GM12873 (cell line): ENCODE measurements at regions not wholly inside any gene's neighbourhood (a gene's known extent, or its start where the extent isn't known, plus 50 kb on each side); places are given as distances from the start of the nearest gene placed in this dataset.

ENCODE experiments used
- TF ChIP-seq, protein P1 (sequence below): IDR thresholded peaks from 2 replicates; pipeline ENCODE4 v1.5.1; 2012; ENCODE audit warnings: low read depth, mild to moderate bottlenecking, moderate library complexity, low read length, control low read depth; ENCODE audit not compliant: insufficient read depth; ENCODE audit errors: missing control alignments

DNA sequence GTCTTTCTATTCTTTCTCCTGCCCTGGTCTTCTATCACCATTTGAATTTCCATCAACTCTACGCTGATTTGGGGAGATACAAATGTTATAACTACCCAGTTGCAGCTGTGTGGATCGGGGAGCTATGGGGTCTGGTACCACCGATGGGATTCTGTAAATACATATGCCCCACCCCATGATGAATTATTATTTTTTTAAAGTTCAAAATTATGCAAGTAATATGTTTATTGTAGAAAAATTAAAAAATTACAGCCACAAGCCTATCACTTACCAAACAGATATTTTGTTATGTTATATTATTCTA is 52.4 kb upstream of the CLMP start:
- TF ChIP-seq, protein P1, sequence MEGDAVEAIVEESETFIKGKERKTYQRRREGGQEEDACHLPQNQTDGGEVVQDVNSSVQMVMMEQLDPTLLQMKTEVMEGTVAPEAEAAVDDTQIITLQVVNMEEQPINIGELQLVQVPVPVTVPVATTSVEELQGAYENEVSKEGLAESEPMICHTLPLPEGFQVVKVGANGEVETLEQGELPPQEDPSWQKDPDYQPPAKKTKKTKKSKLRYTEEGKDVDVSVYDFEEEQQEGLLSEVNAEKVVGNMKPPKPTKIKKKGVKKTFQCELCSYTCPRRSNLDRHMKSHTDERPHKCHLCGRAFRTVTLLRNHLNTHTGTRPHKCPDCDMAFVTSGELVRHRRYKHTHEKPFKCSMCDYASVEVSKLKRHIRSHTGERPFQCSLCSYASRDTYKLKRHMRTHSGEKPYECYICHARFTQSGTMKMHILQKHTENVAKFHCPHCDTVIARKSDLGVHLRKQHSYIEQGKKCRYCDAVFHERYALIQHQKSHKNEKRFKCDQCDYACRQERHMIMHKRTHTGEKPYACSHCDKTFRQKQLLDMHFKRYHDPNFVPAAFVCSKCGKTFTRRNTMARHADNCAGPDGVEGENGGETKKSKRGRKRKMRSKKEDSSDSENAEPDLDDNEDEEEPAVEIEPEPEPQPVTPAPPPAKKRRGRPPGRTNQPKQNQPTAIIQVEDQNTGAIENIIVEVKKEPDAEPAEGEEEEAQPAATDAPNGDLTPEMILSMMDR = no peak

DNA sequence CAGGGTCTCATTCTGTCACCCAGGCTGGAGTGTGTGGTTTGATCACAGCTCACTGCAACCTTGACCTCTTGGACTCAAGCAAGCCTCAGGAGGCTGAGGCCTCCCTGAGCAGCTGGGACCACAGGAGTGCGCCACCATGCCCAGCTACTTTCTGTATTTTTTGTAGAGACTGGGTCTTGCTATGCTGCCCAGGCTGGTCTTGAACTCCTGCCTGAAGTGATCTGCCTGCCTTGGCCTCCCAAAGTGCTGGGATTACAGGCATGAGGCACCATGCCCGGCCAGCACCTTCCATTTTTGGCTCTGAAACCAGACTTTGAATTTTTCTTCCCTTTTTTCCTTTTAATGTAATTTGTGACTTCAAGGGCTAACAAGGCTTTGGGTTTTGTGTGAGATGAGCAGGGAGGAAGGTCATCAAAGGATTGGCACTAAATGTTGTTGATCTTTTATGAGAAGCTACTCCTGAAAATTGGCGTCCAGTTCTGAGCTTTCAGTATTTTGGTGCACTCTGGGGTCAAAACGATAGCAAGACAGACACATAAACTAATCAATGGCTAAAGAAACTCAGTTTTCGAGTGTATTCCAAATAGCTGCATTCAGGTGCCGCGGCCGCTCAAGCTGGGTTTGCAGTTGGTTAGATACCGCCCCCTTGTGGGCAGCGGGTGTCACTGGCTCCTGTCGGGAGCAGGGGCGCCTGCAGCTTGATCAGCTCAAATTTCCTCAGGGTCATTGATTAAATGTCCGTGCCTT is 51.9 kb upstream of the CLMP start:
- TF ChIP-seq, protein P1 = peak; percentile 97

DNA sequence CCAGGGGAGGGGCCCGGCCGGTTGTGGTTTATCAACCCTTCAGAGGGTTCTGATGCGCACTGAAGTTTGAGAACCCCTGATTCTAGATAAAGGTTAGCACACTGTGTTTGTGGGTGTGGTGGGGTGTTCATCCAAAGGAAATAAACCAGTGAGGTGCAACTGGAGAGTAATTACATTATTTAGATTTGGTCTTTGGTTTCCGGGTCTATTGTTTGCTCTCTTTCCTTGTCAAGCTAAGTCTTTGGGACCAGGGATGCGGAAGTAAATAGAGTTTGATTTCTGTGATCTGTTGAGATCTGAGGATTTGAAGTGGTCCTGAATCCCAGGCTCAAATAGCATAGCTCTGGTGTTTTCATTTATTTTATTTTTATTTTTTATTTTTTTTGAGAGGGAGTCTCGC is 50.5 kb upstream of the CLMP start:
- TF ChIP-seq, protein P1 = no peak
